NCI-H82 (cell line): ENCODE measurements at regions not wholly inside any gene's neighbourhood (a gene's known extent, or its start where the extent isn't known, plus 50 kb on each side); places are given as distances from the start of the nearest gene placed in this dataset.

Experiments used
- DNase-seq: peaks from one replicate; lab custom pipeline; 2025; lab: John Stamatoyannopoulos, UW

DNA sequence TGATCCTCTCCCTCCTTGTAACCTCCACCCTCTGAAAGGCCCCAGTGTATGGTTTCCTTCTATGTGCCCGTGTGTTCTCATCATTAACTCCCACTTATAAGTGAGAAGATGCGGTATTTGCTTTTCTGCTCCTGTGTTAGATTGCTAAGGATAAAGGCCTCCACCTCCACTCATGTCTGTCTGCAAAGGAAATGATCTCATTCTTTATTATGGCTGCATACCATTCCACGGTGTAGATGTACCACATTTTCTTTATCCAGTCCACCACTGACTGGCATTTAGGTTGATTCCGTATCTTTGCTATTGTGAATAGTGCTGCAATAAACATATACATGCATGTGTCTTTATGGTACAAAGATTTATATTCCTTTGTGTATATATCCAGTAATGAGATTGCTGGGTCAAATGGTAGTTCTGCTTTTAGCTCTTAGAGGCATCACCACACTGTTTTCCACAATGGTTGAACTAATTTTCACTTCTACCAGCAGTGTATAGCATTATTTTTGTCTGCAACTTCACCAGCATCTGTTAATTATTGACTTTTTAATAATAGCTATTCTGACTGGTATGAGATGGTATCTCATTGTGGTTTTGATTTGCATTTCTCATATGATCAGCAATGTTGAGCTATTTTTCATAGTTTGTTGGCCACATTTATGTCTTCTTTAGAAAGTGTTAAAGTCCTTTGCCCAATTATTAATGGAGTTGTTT lies 1030.9 kb downstream of the FSTL5 start:
- DNase-seq: no peak

DNA sequence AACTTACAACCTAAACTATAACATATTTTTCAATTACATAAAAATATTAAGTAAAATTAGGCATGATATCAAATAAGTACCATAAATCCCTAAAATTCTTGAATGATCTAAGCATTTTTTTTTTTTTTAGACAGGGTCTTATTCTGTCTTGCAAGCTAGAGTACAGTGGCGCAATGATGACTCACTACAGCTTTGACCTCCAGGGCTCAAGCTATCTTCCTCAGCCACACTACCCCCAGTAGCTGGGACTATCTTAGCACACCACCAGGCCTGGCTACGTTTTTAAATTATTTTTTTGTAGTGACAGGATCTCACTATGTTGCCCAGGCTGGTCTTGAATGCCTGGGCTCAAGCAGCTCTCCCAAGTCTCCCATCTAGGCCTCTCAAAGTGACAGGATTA lies 1042.3 kb downstream of the FSTL5 start:
- no peak for DNase-seq

DNA sequence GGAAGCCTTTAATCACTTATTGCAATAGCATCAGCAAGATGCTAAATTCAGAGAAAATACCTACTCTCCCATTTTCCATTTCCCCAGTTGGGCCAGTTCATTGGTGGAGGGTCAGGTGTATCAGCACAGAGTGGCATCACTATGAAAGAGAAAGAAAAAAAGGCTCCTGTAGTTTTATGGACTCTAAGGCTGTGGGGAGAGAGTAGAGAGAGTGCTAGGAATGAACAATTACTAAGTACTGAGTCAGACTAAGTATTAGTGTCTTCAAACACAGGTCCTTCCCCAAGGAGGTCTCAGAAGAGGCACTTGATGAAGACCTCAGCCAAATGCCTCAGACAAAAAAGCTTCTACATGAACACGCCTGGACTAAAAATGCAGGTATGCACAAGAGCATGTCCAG lies 1061.9 kb downstream of the FSTL5 start:
- DNase-seq: no peak

DNA sequence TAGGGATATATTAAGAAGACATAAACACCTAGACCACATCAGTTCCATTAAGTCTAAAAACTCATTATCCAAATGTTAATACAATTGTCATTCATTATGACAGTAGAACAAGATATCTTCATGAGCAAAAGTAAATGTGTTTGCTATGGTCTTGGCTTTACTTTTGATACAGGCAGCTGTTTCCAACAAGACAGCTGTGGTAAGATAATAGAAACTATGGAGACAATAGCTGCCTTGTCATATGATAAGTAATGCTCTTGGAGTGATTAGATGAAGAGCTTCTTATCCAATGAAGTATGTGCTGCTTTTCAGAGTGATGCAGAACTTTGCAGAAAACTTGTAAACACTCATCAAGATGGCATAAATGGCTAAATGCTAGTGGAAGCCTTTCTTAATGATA lies 1066.0 kb downstream of the FSTL5 start:
- DNase-seq: no peak

DNA sequence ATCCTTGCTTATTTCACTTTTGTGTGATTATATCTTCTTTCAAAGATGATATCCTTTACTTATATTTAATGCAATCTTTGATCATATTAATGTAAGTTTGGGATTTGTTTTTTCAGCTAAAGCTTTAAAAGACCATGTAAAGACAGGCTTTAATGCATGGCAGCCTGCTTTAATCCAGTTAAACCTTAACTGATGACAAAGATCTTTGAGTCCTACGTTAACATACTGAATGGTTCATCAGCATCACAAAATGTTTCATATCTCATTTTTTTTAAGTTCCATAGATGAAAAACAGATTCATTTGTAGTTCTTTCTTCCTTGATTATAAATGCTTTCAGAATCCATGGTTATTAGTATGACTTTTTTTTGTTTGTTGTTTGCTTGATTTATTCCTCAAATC lies 1102.8 kb downstream of the FSTL5 start:
- DNase-seq: peak; percentile 27
